HG02981 (cell line): ENCODE measurements at regions not wholly inside any gene's neighbourhood (a gene's known extent, or its start where the extent isn't known, plus 50 kb on each side); places are given as distances from the start of the nearest gene placed in this dataset.
"Not testable (repeated sequence)": the region's sequence is repeated elsewhere in the genome, so short reads cannot be mapped to it uniquely, and the experiment has no call there.

ENCODE experiments used
- ATAC-seq: cut with Tn5 transposase; IDR thresholded peaks from one replicate; pipeline ENCODE4 v1.9.1; 2021; ENCODE audit warnings: mild to moderate bottlenecking, moderate library complexity; ENCODE audit not compliant: unreplicated experiment

DNA sequence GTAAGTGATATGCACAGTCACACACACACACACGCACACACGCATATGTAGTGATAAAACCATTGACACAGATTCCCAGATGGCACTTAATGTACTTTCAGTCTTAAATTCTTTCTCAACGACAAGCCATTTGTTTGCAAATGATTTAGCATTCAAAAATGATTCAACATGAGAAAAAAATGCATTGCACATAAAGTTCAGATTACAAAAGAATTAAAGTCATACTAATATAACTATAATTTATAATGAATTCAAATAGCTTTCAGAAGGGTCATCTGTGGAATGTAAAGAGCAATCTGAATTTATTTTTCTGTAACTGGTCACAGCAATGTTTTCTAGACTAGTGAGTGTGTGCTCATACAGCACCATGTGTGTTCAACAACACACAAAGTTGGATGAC is 521.6 kb upstream of the ZNF337 start:
- no peak for ATAC-seq

DNA sequence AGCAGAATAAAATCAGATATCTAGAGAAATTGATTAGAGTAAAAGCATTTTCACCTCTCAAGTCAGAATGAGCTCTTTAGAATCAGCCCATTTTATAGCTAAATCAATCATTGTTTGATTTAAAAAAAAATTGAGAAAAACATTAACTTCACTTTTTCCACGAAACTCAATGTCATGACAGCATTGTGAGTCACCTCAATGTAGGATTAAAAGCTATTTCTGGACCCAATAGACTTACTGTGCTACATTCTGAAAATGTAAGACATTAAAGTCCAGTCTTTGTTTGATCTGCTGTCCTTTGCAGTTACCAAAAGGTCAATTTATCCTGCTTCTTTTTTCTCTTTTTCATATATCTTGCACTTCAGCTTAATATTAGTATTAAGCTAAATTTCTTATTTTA is 519.4 kb upstream of the ZNF337 start:
- ATAC-seq: no peak

DNA sequence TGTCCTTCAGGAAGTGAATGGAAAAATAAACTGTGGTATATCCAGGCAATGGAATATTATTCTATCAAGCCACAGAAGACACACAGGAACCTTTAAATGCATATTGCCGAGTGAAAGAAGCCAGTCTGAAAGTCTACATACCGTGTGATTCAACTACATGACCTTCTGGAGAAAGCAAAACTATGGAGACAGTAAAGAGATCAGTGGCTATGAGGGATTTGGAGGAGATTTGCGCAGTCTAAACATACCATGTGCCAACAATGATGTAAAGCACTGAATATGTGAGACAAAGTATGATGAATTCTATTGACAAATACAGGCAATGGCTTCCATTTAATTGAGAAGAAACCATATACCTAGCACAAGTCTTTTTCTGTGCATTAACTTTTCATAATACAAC is 518.3 kb upstream of the ZNF337 start:
- ATAC-seq: no peak

DNA sequence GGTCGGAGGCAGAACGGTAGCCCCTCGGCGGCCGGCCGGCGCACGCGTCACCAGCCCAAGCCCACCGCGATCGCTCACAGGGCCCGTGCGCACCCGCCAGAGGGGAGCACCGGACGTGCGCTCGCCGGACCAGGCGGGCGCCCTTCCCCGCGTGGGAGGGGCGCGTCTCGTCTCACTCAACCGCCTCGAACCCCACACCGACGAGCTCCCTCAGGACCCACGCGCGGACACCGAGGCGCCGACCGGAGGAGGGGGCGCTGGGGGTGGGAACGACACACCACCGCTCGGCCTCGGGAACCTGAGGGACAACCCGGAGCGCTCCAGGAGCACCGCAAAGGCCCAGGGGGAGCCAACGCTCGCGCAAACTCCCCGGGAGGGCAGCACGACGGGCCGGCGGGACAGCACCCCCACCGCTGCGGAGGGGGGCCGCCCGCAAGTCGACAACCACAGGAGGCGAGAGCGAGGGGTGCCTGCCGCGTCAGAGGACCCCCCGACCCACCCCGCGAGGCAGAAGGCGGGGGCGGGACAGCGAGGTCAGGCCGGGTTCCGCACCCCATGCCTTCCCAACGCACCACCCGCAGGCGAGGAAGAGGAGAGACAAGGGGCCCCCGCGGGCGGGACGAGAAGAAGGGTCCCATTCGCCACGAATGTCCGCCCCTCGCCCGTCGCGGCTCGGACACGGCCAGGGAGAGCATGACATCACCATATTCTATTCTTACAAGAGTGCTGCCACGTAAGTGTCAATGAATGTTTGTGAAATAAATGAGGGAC is 512.7 kb upstream of the ZNF337 start:
- ATAC-seq: no peak

DNA sequence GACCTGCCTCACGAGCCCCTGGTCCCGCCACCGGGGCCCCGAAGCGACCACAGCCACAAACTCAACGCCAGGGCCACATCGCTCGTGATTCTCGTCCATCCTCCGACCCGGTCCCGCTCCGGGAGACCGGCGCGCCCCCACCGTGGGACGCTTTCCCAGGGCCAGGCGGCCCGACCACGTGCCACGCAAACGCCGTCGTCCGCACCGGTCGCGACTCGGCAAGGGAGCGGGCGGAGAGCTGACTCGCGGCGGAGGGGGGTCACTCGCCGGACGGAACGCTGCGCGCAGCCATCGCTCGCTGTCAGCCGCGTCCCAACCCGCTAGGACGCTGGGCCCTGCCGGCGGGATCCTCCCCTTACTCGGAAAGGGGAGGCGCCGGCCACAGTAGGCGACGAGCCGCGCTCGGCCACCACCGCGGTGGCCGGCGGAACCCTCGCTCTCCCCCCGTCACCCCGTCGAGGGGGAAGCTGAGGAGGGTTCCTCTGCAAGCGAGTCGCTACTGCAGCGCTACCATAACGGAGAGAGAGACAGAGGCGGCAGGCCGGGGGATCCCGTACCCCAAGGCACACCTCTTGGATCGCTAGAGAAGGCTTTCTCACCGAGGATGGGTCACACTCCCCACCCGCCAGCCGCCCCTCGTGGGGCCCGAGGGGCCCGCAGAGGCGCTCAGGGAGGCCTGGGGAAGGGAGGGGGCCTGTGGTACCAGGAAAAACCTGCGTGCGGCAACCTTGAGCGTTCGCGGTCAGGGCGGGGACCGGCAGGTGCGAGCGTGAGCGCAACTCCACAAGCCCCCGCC is 511.8 kb upstream of the ZNF337 start:
- ATAC-seq: no peak

DNA sequence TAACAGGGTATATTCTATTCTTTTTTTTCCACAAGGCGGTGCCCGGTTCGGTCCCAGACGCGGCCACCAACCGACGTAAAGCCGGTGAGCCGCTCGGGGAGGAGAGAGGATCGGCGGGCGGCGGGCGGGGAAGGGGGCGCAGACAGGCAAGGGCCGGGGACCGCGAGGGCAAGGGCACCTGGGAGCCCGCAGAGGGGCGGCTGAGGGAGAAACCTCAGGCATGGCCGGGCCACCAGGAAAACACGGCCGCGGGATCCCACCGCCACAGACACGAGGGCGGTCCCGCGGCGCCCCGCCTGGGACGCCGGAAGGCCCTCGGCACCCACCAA is 511.3 kb upstream of the ZNF337 start:
- ATAC-seq: not testable (repeated sequence)

DNA sequence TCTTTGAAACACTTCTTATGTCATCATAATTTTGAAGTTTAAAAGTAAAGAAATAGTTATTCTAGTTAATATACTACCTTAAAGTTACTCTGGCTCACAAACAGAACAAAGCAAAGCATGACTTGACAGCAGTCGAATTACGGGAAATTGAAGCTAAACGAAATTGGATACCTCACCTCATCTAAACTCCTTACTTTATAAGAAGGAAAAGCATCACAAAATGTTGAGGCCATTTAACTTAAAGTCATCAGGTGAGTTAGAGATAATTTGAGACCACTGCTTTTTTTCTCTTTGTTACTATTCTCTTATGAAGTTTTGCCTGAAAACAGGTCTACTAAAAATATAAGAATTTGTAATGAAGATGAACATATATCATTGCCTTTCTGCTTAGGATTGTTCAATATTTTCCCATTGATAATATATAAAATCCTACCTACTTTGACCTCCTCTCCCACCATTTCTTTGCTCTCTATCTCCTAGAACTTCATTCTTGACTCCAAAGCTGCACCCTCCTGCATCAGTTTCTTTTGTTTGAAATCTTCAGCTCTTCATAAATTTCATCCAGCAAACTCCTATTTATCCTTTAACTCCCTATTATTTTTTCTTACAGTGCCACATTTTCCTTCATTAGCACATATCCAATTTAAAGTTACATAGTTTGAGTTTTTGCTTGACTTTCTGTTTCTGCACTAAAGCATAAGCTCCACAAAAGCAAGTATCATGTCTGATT is 510.7 kb upstream of the ZNF337 start:
- no peak for ATAC-seq

DNA sequence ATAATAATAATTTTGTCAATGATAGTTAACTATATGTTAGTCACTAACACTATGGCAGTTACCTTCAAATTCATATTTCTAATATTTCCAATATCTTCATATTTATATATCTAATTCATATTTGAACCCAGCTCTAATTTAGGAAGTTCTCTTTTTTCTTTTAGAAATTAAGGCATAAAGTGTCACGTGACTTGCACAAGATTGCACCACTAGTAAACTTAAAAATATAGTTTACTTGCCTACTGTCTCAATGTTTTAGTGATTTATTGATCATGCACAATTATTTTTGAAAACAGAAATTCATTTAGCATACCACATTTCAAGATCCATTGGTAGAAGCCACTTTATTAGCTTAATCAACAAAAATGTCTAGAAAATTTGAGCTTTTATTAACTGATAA is 508.7 kb upstream of the ZNF337 start:
- ATAC-seq: no peak

DNA sequence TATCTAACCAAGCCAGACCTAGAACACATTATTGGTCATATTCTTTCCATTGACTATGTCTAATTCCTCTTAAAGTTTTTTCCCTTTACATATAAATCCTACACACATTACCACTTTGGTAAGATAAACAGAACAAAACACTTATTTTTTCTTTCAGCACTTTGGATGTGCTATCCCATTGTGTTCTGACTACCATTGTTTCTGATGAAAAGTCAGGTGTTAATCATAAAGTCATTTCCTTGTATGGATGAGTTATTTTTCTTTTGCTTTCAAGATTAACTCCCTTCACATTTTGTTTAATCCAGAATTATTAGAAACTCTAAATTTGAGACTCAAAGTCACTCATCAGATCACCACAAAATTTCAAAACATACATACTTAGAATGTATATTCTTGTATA is 504.4 kb upstream of the ZNF337 start:
- ATAC-seq: not testable (repeated sequence)

DNA sequence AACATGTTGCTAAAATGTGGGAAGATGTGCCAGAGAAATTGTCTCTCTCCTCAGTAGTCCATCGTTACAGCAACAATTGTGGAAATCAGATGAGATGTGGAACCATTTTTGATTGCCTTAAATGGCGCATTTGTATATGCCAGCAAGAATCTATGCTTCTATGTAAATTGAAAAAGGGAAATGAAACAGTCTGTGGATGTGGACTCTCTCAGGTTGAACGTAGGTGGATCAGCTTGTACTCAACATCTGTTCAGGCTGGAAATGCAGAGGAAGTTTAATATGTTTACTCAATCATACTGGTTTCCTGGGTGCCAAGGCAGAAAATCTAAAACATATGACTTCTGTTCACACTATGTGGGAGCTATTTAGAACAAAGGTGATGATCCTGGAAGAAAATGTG is 490.7 kb upstream of the ZNF337 start:
- not testable (repeated sequence) for ATAC-seq

DNA sequence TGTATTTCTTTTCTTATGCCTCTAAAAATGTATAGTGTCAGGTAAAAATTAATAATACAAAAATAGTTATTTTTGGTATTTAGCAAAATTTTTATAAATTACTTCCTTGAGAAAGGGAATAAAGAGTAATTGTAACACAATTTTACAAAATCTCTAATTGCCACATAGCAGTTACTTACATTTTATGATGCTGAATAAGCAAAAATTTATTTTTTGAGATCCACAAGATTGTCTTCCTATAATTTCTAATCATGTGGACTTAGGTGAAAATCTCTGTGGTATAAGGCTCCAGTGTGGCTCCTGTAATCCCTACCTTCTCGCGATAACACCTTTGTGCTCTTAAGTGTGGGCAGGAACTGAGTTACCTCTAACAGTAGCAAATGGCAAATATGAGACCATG is 487.1 kb upstream of the ZNF337 start:
- ATAC-seq: not testable (repeated sequence)

DNA sequence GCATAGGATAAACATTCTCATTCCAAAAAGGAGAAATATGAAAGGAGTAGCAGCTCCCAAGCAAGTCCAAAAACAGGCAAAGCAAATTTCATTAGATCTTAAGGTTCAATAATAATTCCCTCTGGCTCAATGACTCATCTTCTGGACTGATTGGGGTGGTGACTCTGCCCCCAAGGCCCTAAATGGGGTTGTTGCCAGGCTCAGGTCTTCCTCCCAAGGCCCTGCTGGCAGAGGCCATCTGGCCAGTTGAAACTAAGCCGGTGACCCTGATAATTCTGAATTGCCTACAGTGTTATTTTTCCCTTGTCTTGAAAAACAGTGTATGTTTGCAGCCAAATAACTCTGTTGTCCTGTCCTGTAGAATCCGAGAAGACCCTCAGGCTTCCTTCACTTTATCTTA is 484.7 kb upstream of the ZNF337 start:
- not testable (repeated sequence) for ATAC-seq

DNA sequence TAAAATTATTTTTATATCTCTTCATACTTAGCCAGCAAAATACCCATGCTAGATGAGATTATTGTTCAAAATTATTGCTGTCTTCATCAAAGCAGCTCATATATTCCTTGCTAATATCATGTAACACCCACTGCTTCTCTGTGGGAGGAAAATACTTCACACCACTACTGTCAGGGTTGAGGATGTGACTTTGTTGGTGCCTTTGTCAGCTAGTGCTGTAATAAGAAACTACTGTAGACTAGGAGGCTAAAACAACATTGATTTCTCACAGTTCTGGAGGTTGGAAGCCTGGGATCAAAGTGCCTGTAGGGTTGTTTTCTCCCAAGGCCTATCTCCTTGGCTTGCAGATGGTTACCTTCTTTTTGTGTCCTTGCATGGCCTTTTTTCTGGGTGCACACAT is 475.2 kb upstream of the ZNF337 start:
- ATAC-seq: not testable (repeated sequence)

DNA sequence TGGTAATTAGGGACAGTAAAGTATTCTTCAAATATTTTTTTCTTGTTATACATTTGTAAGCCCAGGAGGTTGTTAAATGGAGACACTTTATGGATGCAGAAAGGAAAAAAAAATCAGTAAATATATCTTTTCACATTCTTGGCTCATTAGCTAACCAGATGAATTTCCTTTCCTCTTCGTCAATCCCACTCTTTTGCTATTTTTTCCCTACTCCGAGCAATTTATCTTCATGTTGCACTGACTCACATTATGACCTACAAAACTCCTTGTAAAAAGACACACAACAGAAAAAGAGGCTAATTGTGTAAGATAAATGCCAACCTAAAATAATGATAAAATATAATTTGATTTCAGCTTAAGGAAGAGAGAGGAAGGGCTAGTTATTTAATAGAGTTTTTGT is 472.9 kb upstream of the ZNF337 start:
- ATAC-seq: no peak

DNA sequence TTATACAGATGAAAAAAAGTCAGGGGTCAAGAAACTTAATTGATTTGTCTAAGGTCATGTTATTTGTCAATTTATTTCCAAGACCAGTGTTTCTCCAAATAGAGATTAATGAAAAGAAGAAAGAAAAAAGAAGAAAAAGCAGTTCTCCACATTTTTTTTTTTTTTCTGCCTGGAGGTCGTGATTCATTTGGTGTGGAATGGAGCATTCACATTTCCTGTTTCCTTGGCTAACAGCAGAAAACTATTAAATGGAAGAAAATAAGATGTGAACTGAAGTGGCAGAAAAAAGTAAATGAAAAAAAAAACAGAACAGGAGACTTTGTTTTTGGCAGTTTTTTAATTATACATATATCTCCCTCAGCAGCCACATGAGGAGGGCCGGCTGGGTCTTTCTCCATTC is 470.8 kb upstream of the ZNF337 start:
- no peak for ATAC-seq

DNA sequence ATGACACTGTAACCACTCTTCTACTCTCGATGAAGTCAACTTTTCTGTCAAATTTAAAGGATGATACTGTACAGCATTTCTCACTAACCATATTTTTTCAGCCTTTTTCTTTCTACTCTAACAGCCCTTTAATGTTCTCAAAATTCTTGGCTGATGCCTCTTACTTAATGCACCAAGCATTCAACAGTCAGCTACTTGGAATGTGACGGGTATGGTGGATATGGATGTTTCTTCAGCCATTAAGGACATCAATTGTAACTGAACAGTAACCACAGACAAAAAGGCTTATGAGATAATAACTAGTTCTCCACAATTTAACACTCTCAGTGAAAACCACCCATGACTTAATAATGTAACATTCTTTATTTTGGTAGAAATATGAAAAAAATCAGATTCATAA is 467.2 kb upstream of the ZNF337 start:
- no peak for ATAC-seq

DNA sequence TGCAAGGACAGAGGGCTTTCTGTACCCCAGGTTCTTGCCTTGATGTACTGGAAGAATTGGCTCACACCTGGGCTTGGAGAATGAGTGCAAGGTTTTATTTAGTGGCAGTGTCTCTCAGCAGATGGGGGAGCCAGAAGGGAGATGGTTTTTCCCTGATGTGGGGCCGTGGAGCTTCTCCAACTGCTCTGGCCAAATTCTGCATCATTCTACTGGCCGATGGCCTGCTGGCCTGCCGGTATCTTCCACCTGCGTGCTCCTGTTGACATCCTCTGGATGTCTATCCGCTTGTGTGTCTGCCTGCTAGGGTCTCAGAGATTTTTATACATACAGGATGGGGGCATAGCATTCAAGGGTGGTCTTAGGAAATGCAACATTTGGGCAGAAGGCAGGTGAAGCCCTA is 466.5 kb upstream of the ZNF337 start:
- ATAC-seq: not testable (repeated sequence)

DNA sequence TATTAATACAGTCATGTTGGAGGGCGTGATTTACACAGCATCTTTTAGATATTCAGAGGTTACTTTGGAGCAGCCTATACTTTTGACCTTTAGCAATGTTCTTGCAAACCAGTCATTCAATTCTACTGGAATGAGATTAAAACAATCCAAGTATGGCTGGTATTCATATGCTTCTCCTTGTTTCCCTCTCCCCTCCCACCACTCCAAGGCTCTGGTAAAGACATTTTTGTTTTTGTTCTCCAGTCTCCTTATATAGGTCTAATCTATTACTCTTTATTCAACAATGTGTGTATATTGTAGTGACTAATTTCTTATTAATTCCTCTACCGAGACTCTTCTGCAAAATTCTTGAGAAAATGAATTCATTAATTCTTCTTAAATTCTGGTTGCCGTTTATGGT is 465.1 kb upstream of the ZNF337 start:
- not testable (repeated sequence) for ATAC-seq

DNA sequence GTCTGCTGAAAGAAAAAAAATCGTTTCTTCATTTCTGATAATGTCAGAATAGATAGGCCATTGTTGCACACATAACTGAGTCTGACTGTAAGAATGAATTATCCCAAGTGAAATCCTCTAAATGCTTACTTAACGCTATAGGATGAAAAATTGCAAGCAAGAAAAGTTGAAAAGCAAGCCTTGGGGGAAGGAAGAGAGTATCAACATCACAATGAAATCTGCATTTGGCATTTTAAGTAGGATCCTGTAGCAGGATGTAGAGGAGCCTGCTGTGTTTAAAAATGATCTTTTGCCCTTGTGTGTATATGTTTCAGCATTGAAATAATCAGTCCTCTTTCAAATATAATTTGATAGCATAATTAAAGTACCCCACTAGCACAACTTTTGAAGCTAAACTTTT is 464.3 kb upstream of the ZNF337 start:
- ATAC-seq: not testable (repeated sequence)

DNA sequence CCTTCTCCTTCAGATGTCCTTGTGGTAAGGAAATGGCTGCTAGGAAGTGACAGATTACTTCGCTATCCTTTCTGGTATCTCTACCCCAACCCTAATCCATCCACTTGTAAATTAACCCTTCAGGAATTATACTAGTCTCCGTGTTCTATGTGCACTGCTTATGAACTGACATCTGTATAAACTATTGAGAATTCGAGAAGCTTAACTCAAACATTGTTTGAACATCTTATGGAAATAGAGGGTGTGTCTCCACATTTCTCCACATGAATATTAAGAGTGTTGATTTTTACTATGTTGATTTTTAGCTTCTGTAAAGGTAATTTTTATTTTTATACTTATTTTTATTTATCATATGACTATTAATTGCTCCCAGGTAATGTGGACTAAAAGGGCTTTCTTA is 457.6 kb upstream of the ZNF337 start:
- no peak for ATAC-seq

DNA sequence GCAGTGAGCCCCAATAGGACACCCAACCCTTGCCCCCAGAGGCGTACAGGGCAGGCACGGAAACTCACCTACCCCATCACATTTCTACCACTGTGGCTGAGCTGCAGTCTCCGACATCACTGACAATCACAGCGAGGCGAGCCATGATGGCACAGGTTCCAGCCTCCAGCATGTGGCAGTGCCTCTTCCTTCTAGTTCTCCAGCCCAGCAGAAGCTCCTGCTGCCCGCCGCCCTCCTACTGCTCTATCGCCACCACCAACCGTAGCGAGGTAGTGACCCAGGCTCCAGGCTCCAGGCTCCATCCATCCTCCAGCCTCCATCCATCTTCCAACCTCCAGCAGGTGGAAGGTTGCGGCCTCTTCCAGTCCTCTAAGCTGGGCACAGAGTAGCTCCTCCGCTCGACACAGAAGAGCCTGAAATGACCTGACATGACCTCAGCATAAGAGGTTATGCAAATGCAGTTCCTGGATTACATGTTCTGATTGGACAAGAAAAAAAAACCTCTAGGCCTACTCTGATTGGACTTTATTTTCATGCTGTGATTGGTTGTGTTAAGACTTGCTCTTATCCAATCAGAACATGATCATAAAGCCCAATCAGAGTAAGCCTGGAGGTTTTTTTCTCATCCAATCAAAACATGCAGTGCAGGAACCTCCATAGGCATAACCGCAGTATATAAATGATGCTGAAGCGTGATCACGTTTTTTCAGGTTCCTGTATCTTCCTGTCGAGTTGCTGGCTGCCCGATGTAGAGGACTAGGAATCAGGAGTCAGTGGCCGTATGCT is 438.9 kb upstream of the ZNF337 start:
- no peak for ATAC-seq
